GM19452 (cell line): ENCODE measurements at regions not wholly inside any gene's neighbourhood (a gene's known extent, or its start where the extent isn't known, plus 50 kb on each side); places are given as distances from the start of the nearest gene placed in this dataset.

Source experiments
- ATAC-seq: cut with Tn5 transposase; IDR thresholded peaks from one replicate; pipeline ENCODE4 v1.9.1; 2021; ENCODE audit not compliant: unreplicated experiment

- ATAC-seq = no peak
Measured at GRCh38 chr12:77504466-77504865, 326.2 kb upstream of the NAV3 start.

GRCh38 chr12:77500089-77500488 is 330.6 kb upstream of the NAV3 start:
- ATAC-seq = no peak

- no peak for ATAC-seq
Measured at GRCh38 chr12:77497647-77498046, 333.0 kb upstream of the NAV3 start.

- no peak for ATAC-seq
Measured at GRCh38 chr12:77496714-77497113, 334.0 kb upstream of the NAV3 start.

GRCh38 chr12:77494296-77494695 is 336.4 kb upstream of the NAV3 start:
- ATAC-seq = no peak

- no peak for ATAC-seq
Measured at GRCh38 chr12:77493302-77494168, 337.2 kb upstream of the NAV3 start.

- ATAC-seq = no peak
Measured at GRCh38 chr12:77492536-77492935, 338.2 kb upstream of the NAV3 start.

GRCh38 chr12:77489331-77489970 is 341.2 kb upstream of the NAV3 start:
- no peak for ATAC-seq

- no peak for ATAC-seq
Measured at GRCh38 chr12:77488041-77488620, 342.6 kb upstream of the NAV3 start.

- no peak for ATAC-seq
Measured at GRCh38 chr12:77486872-77487271, 343.8 kb upstream of the NAV3 start.

- ATAC-seq = no peak
Measured at GRCh38 chr12:77485961-77486854, 344.5 kb upstream of the NAV3 start.

GRCh38 chr12:77481687-77482086 is 349.0 kb upstream of the NAV3 start:
- ATAC-seq = no peak

GRCh38 chr12:77477907-77478533 is 352.7 kb upstream of the NAV3 start:
- no peak for ATAC-seq

GRCh38 chr12:77471801-77472200 is 358.9 kb upstream of the NAV3 start:
- ATAC-seq = no peak

GRCh38 chr12:77469578-77470333 is 360.9 kb upstream of the NAV3 start:
- ATAC-seq = no peak

- ATAC-seq = no peak
Measured at GRCh38 chr12:77442633-77443032, 377.3 kb upstream of the E2F7 start.

- no peak for ATAC-seq
Measured at GRCh38 chr12:77439749-77440148, 374.4 kb upstream of the E2F7 start.

- no peak for ATAC-seq
Measured at GRCh38 chr12:77438644-77439043, 373.3 kb upstream of the E2F7 start.

- ATAC-seq = no peak
Measured at GRCh38 chr12:77437206-77437605, 371.8 kb upstream of the E2F7 start.
